Activated T-cell treated with anti-CD3 and anti-CD28 coated beads for 24 hours (primary cell): ENCODE measurements at regions not wholly inside any gene's neighbourhood (a gene's known extent, or its start where the extent isn't known, plus 50 kb on each side); places are given as distances from the start of the nearest gene placed in this dataset.
A peak's percentile ranks its signal among the peaks of the same experiment; 100 is the strongest.
"Not testable (repeated sequence)": the region's sequence is repeated elsewhere in the genome, so short reads cannot be mapped to it uniquely, and the experiment has no call there.

Source experiments
- DNase-seq: peaks from one replicate; pipeline ENCODE4 v3.0.0-alpha.2; 2020; ENCODE audit warnings: low read depth

DNA sequence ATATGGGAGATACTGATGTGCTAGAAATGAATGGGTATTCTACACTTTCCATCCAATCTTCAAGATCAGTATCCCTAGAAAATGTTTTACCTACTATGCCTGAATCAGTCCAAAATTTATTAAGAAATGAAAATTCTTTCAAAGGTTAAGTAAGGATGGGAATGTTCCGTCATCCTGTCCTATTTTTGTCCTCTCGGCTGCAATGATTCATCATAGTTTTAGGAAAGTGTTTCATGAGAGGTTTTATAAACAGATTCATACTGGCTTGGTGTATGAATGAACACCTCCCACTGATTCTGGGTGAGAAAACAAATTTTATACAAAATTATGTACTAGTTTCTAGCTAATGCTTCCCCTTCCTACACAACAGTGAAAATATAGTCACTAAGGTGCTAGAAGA, 504.6 kb upstream of the NR5A2 start:
- DNase-seq, result no peak

DNA sequence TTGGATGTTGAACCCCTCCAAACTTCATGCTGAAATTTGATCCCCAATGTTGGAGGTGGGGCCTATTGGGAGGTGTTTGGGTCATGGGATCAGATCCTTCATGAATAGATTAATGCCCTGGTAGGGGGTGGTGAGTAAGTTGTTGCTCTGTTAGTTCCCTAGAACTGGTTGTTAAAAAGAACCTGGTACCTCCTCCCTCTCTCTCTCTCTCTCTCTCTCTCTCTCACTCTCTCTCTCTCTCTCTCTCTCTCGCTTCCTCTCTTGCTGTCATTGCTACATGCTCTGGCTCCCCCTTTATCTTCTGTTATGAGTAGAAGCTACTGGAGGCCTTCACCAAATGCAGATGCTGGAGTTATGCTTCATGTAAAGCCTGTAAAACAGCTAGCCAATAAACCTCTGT, 498.2 kb upstream of the NR5A2 start:
- no peak for DNase-seq

DNA sequence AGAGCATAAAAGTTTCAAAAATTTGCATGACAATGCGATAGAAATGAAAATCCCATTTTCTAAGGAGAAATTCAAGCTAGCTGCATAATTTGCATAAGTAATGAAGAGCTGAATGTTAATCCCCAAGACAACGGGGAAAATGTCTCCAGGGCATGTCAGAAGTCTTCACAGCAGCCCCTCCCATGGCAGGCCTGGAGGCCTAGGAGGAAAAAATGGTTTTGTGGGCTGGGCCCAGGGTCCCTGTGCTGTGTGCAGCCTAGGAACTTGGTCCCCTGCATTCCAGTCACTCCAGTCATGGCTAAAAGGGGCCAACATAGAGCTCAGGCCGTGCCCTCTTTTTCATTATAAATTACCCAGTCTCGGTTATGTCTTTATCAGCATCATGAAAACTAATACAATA, 494.1 kb upstream of the NR5A2 start:
- DNase-seq, result not testable (repeated sequence)

DNA sequence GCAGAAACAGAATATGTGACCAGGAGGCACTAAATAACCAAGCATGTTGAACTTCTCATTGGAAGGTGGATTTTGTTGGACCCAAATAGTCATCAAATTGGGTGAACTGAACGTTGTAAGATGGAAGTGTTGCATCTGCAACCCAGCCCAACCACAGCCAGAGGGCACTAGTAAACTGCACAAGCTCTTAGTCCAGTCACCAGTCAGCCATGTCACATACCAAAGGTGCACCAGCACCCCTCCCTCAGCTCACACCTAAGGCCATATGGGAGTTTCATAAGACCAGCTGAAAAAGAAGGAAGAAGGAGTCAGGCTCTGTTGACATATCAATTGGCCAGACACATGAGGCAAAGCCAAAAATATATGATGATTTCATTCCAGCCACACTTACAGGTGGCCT, 481.7 kb upstream of the NR5A2 start:
- no peak for DNase-seq

GRCh38 chr1:199546323-199546722, 481.2 kb upstream of the NR5A2 start:
- DNase-seq, result no peak

- DNase-seq, result no peak
Measured at GRCh38 chr1:199549421-199549820, 478.1 kb upstream of the NR5A2 start.

GRCh38 chr1:199550199-199551065, 477.1 kb upstream of the NR5A2 start:
- DNase-seq, result no peak

- peak; percentile 4 for DNase-seq
Measured at GRCh38 chr1:199551967-199552565, 475.4 kb upstream of the NR5A2 start.

GRCh38 chr1:199553104-199553503, 474.4 kb upstream of the NR5A2 start:
- no peak for DNase-seq

- no peak for DNase-seq
Measured at GRCh38 chr1:199561334-199561733, 466.2 kb upstream of the NR5A2 start.

- no peak for DNase-seq
Measured at GRCh38 chr1:199573047-199573446, 454.5 kb upstream of the NR5A2 start.

DNA sequence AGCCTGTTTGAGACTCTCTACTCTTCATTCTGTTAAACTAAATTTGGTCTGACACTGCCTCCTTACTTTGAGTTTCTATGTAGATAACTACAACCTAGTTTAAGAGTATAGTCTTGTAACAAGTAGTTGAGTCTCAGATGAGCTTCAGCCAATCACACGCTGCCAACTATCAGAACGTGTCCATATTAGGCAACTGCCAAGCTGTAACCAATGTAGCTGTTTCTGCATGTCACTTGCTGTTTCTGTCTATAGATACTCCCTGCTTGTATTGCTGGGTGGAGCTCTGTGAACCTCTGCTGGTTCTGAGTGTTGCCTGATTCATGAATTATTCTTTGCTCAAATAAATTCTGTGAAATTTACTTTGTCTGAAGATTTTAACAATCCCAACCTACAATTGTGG, 452.6 kb upstream of the NR5A2 start:
- DNase-seq, result no peak

GRCh38 chr1:199580300-199580699, 447.2 kb upstream of the NR5A2 start:
- DNase-seq, result no peak

DNA sequence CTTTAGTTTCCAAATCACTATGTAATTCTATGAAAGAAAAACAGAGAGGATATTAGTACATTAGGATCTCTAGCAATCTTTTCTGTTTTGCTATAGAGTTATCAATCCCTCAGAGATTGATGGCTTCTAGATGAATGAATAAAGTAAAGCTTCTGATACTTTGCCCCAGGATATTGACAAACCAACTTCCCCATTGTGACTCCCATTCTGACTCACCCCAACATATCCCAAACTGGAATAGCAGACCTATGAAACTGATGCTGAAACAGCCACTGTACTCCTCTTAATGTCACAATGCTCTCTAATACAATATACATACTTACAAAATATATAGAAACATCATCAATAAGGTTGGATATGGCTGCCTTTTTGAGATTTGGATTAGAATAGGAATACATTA, 442.1 kb upstream of the NR5A2 start:
- no peak for DNase-seq

GRCh38 chr1:199590708-199591107, 436.8 kb upstream of the NR5A2 start:
- no peak for DNase-seq

DNA sequence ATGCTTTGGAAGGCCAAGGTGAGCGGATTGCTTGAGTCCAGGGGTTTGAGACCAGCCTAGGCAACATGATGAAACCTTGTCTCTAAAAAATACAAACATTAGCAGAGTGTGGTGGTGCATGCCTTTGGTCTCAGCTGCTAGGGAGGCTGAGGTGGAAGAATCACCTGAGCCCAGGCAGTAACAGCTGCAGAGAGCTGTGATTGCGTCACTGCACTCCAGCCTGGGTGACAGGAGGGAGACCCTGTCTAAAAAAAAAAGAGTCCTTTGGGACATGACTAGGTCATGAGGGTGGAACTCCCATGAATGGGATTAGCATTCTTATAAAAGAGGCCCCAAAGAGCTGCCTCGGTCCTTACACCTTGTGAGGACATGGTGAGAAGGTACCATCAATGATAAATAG, 436.0 kb upstream of the NR5A2 start:
- no peak for DNase-seq

GRCh38 chr1:199593475-199593874, 434.0 kb upstream of the NR5A2 start:
- no peak for DNase-seq

GRCh38 chr1:199596448-199596847, 431.1 kb upstream of the NR5A2 start:
- not testable (repeated sequence) for DNase-seq

- no peak for DNase-seq
Measured at GRCh38 chr1:199597152-199597551, 430.4 kb upstream of the NR5A2 start.

DNA sequence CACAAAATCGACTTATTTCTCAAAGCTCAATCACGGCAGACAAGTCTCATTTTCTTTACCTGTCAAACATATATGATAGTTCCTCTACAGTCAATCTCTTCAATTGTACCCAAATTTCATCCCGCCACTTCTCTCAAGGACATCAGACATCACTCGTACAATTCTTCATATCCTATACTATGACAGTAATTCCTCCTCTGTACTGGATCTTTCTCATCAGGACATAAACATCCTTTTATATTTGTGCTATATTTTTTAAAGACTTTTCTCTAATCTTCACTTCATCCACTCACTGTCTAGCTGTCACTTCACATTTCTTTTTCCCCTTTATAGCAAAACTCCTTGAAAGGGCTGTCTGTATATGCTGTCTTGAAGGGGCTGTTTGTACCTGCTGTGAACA, 419.1 kb upstream of the NR5A2 start:
- DNase-seq, result no peak

DNA sequence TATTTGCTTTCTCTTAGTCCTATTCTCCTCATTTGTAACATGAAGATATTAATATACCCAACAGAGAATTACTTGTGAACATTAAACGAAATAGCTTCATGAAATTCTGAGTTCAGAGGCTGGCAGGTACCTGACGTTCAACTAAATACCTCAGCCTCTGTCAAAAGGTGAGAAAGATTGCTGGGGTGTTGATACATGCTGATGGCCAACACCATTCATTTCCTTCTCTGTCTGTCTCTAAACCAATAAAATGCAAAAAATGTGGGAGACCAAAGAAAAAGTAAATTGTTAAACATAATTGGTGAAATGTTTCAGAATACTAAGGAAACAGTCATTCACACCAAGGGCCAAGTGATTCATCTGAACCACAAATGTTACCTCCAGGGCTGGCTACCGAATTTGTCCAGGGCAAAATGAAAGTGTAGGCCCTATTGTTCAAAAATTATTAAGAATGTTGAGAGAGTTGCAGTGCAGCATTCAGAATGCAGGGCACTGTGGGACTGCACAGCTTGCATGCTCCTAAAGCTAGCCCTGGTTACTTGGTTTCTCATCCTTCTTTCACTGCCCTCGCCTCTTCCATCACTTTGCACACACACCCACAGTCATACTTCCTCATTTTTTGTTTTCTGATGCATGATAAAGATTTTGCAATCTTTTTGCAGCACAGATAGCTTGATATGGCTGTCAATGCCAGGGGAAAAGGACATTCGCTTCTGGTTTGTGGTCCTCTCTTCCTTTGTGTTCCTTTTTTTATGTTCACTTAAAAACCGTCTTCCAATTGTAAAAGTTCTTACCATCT, 414.3 kb upstream of the NR5A2 start:
- DNase-seq, result no peak

GRCh38 chr1:199616947-199617346, 410.6 kb upstream of the NR5A2 start:
- no peak for DNase-seq

- DNase-seq, result no peak
Measured at GRCh38 chr1:199619223-199619622, 408.3 kb upstream of the NR5A2 start.
